Nephron (organoid): ENCODE measurements at regions not wholly inside any gene's neighbourhood (a gene's known extent, or its start where the extent isn't known, plus 50 kb on each side); places are given as distances from the start of the nearest gene placed in this dataset.

Experiments used
- H3K27ac Mint-ChIP-seq, 3 experiments: 2 replicates each; pipeline ENCODE4 v1.8.0; 2020; ENCODE audit warnings: mixed read lengths in 3 of 3, mild to moderate bottlenecking in 2 of 3, moderate library complexity in 1 of 3
- H3K27me3 Mint-ChIP-seq: 2 replicates; pipeline ENCODE4 v1.8.0; 2021; ENCODE audit warnings: low read depth, mild to moderate bottlenecking, moderate library complexity, mixed read lengths
- H3K36me3 Mint-ChIP-seq: 2 replicates; pipeline ENCODE4 v1.8.0; 2020; ENCODE audit warnings: low read depth, mixed read lengths
- H3K4me1 Mint-ChIP-seq: 2 replicates; pipeline ENCODE4 v1.8.0; 2020; ENCODE audit warnings: mixed read lengths
- H3K4me3 Mint-ChIP-seq, 3 experiments: 2 replicates each; pipeline ENCODE4 v1.8.0; 2020; ENCODE audit warnings: mild to moderate bottlenecking in 3 of 3, mixed read lengths in 3 of 3, moderate library complexity in 2 of 3
- H3K9me3 Mint-ChIP-seq: 2 replicates; pipeline ENCODE4 v1.8.0; 2020; ENCODE audit warnings: mixed read lengths
- TF ChIP-seq, protein P1 (sequence below), 3 experiments: fragments of 200-600 bp; sonication (generic); IDR thresholded peaks; one replicate each; pipeline ENCODE4 v1.5.0; 2021; ENCODE audit warnings: antibody characterized with exemption in 3 of 3; ENCODE audit not compliant: unreplicated experiment in 3 of 3

DNA sequence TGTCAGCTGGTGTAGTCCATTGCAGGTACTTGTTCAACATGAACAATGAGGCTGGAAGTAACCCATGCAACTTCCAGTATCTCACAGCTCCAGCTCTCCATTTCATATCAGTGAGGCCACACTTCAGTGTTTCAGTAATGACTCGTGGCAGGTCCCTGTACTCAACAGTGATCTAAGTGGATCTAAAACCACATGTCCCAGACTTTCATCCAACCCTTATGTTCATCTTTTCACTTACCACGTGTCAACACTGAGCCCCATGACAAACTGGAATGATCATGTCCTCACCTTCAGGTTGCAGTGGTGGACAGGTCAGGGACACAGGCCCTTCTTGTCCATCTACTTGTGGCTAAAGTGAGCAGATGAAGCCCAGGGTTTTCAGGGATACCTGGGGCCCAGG is 155.0 kb upstream of the GRB10 start:
- Mint-ChIP-seq H3K9me3 (peaks cover 20% of the 10 kb centered on the region), H3K4me3 (no peak overlapping the region), H3K36me3 (no peaks in the 10 kb centered on the region), H3K27ac (no peak overlapping the region), H3K4me1 (peaks cover 20% of the 10 kb centered on the region), H3K27me3 (peaks cover 4% of the 10 kb centered on the region)
- TF ChIP-seq, protein P1, sequence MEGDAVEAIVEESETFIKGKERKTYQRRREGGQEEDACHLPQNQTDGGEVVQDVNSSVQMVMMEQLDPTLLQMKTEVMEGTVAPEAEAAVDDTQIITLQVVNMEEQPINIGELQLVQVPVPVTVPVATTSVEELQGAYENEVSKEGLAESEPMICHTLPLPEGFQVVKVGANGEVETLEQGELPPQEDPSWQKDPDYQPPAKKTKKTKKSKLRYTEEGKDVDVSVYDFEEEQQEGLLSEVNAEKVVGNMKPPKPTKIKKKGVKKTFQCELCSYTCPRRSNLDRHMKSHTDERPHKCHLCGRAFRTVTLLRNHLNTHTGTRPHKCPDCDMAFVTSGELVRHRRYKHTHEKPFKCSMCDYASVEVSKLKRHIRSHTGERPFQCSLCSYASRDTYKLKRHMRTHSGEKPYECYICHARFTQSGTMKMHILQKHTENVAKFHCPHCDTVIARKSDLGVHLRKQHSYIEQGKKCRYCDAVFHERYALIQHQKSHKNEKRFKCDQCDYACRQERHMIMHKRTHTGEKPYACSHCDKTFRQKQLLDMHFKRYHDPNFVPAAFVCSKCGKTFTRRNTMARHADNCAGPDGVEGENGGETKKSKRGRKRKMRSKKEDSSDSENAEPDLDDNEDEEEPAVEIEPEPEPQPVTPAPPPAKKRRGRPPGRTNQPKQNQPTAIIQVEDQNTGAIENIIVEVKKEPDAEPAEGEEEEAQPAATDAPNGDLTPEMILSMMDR (IDR thresholded peaks at IDR 0.05; ENCODE audit: unreplicated experiment in 3 of 3): no peak

DNA sequence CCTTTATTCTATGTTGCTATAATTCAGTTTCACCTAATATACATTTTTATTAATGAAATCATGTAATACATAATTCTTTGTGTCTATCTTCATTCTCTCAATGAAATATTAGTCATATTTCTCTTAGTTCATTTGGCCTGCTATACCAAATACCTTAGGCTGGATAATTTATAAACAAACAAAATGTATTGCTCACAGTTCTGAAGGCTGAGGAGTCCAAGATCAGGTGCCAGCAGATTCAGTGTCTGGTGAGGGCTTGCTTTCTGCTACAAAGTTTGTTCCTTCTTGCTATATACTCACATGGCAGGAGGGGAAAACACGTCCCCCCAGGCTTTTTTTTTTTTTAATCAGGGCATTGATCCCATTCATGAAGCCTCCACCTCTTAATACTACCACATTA is 143.4 kb upstream of the GRB10 start:
- H3K27me3 Mint-ChIP-seq: no peaks in the 10 kb centered on the region
- no peaks in the 10 kb centered on the region for H3K4me1 Mint-ChIP-seq
- H3K27ac Mint-ChIP-seq: no peak overlapping the region
- no peak overlapping the region for H3K4me3 Mint-ChIP-seq
- TF ChIP-seq, protein P1 (IDR thresholded peaks at IDR 0.05; ENCODE audit: unreplicated experiment in 3 of 3): no peak
- peaks cover 3% of the 10 kb centered on the region for H3K9me3 Mint-ChIP-seq
- no peaks in the 10 kb centered on the region for H3K36me3 Mint-ChIP-seq

DNA sequence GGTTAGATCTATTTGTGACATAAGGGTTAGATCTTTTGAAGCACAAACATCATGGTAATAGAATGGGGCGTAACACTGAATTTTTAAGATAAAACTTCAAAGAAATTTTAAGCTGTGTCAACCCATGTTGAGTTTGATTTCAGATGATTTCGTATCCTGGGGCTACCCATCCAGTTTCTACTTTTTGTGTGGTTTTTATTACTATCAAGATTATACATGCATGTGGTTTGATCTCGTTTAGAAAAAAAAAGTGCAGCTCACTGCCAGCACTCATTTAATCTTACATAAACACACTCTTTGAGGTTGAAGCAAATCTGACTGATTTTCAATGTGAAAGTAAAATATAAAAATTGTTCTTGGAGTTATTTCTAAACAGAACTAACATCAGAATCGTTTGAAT is 140.8 kb upstream of the GRB10 start:
- Mint-ChIP-seq H3K27me3 (no peaks in the 10 kb centered on the region), H3K4me3 (no peak overlapping the region), H3K9me3 (no peaks in the 10 kb centered on the region), H3K4me1 (no peaks in the 10 kb centered on the region), H3K36me3 (no peaks in the 10 kb centered on the region), H3K27ac (no peak overlapping the region)
- TF ChIP-seq, protein P1 (IDR thresholded peaks at IDR 0.05; ENCODE audit: unreplicated experiment in 3 of 3): no peak

DNA sequence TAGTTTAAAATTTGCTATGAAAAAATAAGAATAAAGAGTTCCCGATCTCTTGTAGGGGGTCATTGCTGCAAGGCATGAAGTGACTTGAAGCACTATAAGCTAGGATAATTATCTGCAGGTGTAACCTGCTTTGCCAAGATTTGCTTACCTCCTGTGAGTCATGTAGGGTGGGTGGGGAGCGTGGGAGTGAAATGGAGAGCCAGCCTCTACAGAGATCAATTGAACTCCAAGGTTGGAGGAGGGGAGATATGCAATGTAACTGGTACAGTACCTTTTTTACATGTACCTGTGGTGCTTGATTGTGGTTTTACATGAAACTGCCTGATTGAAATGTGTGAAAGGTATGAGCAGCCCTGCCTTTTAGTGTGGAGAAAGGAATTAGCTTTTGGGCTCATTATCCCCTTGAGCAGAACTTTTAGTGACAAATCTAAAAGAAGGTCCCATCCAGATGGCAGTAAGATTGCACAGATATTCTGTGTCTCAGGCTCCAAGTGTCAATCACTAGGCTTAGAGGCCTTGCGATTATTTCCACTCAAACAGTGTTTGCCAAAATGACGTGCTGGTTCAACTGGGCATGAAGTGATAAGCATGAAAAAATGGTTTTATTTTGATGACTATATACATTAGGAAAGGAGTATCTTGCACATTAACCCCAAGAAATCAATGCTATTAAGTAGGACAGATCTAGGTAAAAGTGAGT is 138.6 kb upstream of the GRB10 start:
- no peaks in the 10 kb centered on the region for H3K4me1 Mint-ChIP-seq
- no peak overlapping the region for H3K27ac Mint-ChIP-seq
- no peak overlapping the region for H3K4me3 Mint-ChIP-seq
- no peaks in the 10 kb centered on the region for H3K36me3 Mint-ChIP-seq
- H3K9me3 Mint-ChIP-seq: no peaks in the 10 kb centered on the region
- TF ChIP-seq, protein P1 (IDR thresholded peaks at IDR 0.05; ENCODE audit: unreplicated experiment in 3 of 3): no peak
- H3K27me3 Mint-ChIP-seq: peaks cover 3% of the 10 kb centered on the region

DNA sequence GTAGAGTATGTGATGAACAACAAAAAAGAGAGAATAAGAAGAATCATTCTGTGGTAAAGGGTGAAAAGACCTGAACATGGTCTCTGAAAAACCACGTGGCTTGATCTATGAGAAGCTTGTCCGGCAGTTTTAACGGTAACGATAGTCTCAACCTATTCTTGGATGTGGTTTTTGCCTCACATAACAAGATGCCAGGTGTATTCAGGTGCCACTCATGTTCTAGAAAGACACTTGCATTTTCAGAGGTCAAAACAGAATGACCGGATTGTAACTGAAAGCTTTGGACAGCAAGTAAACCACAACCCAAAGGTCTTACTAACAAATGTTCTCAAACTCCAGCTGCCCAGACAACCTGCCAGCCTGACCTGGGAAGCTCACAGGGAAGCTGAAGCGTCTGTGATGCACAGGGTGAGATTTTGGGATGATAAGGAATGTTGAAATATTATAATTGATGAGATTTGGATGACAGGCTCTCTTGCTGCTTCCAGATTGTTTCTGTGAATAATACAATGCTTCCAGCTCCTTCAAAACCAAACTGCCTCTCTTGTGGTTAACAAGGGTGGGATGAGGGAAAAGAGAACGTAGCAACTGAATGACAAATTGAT is 137.4 kb upstream of the GRB10 start:
- Mint-ChIP-seq H3K27ac (no peak overlapping the region), H3K27me3 (peaks cover 7% of the 10 kb centered on the region), H3K9me3 (no peaks in the 10 kb centered on the region), H3K4me1 (no peaks in the 10 kb centered on the region), H3K4me3 (no peak overlapping the region), H3K36me3 (no peaks in the 10 kb centered on the region)
- TF ChIP-seq, protein P1 (IDR thresholded peaks at IDR 0.05; ENCODE audit: unreplicated experiment in 3 of 3): no peak

DNA sequence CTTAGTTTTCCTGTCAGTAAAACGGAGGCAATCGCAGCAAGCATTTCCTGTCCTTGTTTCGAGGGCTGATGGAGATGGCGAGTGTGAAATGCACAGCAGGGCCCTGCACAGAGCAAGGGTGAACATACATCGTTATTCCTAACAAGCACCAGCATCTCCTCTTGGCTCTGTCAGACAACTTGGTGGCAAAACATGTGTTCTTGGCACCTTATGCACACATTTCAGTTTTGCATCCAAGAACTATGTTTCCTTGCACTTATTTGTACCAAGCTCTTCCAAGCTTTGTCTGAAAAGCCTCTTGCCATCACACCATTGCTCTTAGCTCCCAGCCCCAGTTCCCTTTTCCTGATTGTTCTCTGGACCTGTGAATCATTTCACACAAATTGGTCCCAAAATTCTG is 132.9 kb upstream of the GRB10 start:
- H3K4me1 Mint-ChIP-seq: no peaks in the 10 kb centered on the region
- TF ChIP-seq, protein P1 (IDR thresholded peaks at IDR 0.05; ENCODE audit: unreplicated experiment in 3 of 3): no peak
- no peaks in the 10 kb centered on the region for H3K36me3 Mint-ChIP-seq
- no peak overlapping the region for H3K27ac Mint-ChIP-seq
- H3K27me3 Mint-ChIP-seq: peaks cover 7% of the 10 kb centered on the region
- no peak overlapping the region for H3K4me3 Mint-ChIP-seq
- H3K9me3 Mint-ChIP-seq: no peaks in the 10 kb centered on the region
